OCI-LY3 (cell line): ENCODE measurements at regions not wholly inside any gene's neighbourhood (a gene's known extent, or its start where the extent isn't known, plus 50 kb on each side); places are given as distances from the start of the nearest gene placed in this dataset.

ENCODE experiments used
- H2AFZ ChIP-seq: fragments of 200-600, 300-600 bp; shearing (Covaris generic); 2 replicates; pipeline ENCODE4 v1.6.0; 2014; ENCODE audit warnings: antibody characterized with exemption, low read depth, low read length
- H3K27ac ChIP-seq: fragments of 200-600, 300-600 bp; sonication (generic); 2 replicates; pipeline ENCODE4 v1.5.1; 2014; ENCODE audit warnings: mild to moderate bottlenecking, low read length, moderate library complexity, mixed read lengths
- H3K27me3 ChIP-seq: fragments of 200-600, 300-600 bp; sonication (generic); 2 replicates; pipeline ENCODE4 v1.6.1; 2014; ENCODE audit warnings: low read depth, low read length, mixed read lengths
- H3K36me3 ChIP-seq: fragments of 200-600, 300-600 bp; sonication (generic); replicated peaks from 2 replicates; pipeline ENCODE3; 2014; ENCODE audit warnings: low read depth, low read length, mixed read lengths
- H3K4me1 ChIP-seq: fragments of 300-600, 200-600 bp; sonication (generic); 2 replicates; pipeline ENCODE4 v1.6.1; 2014; ENCODE audit warnings: low read length, mixed read lengths
- H3K4me2 ChIP-seq: fragments of 200-600, 300-600 bp; sonication (generic); 2 replicates; pipeline ENCODE4 v1.6.1; 2014; ENCODE audit warnings: low read length, mixed read lengths
- H3K4me3 ChIP-seq: fragments of 300-600, 200-600 bp; sonication (generic); 2 replicates; pipeline ENCODE4 v1.5.1; 2014; ENCODE audit warnings: antibody characterized with exemption, mild to moderate bottlenecking, low read length, moderate library complexity
- H3K79me2 ChIP-seq: fragments of 300-600, 200-600 bp; shearing (Covaris generic); 2 replicates; pipeline ENCODE4 v1.6.1; 2014; ENCODE audit warnings: mild to moderate bottlenecking, low read length, mixed read lengths
- H3K9ac ChIP-seq: fragments of 300-600, 200-600 bp; shearing (Covaris generic); 2 replicates; pipeline ENCODE4 v1.6.0; 2014; ENCODE audit warnings: mild to moderate bottlenecking, low read length, moderate library complexity
- H3K9me3 ChIP-seq: fragments of 200-600, 300-600 bp; shearing (Covaris generic); 2 replicates; pipeline ENCODE4 v1.6.1; 2014; ENCODE audit warnings: low read length, mixed read lengths; ENCODE audit not compliant: insufficient read depth
- H4K20me1 ChIP-seq: fragments of 200-600, 300-600 bp; sonication (generic); 2 replicates; pipeline ENCODE4 v1.6.1; 2016; ENCODE audit warnings: low read length, mixed read lengths; ENCODE audit not compliant: insufficient read depth
- CTCF ChIP-seq: fragments of 200-600, 300-600 bp; sonication (generic); IDR thresholded peaks from 2 replicates; pipeline ENCODE4 v1.5.1; 2014; ENCODE audit warnings: antibody characterized with exemption, low read length, low read depth
- EZH2phosphoT487 ChIP-seq: fragments of 200-600 bp; shearing (Covaris generic); IDR thresholded peaks from 2 replicates; pipeline ENCODE4 v1.6.1; 2018; ENCODE audit warnings: antibody characterized with exemption, mixed run types, low read depth

GRCh38 chr10:10418387-10418786, 599.3 kb upstream of the CELF2 start:
- Histone ChIP-seq H3K4me1 (peaks cover 3% of the 10 kb centered on the region; the same call in 1 of the 2 replicates), H3K9me3 (no peaks in the 10 kb centered on the region), H2AFZ (no peak overlapping the region), H3K27ac (no peak overlapping the region), H3K4me2 (no peak overlapping the region), H3K27me3 (no peaks in the 10 kb centered on the region), H3K9ac (no peak overlapping the region), H4K20me1 (no peaks in the 10 kb centered on the region), H3K79me2 (no peaks in the 10 kb centered on the region), H3K4me3 (no peak overlapping the region), H3K36me3 (no peaks in the 10 kb centered on the region)
- no peak for TF ChIP-seq EZH2phosphoT487
- no peak for TF ChIP-seq CTCF

GRCh38 chr10:10421071-10421470, 596.6 kb upstream of the CELF2 start:
- H2AFZ ChIP-seq: no peak overlapping the region
- H3K4me3 ChIP-seq: no peak overlapping the region
- H3K4me1 ChIP-seq: peaks cover 3% of the 10 kb centered on the region; the same call in 1 of the 2 replicates
- no peaks in the 10 kb centered on the region for H4K20me1 ChIP-seq
- no peak overlapping the region for H3K9ac ChIP-seq
- no peak overlapping the region for H3K27ac ChIP-seq
- no peaks in the 10 kb centered on the region for H3K79me2 ChIP-seq
- no peaks in the 10 kb centered on the region for H3K36me3 ChIP-seq
- no peaks in the 10 kb centered on the region for H3K27me3 ChIP-seq
- TF ChIP-seq EZH2phosphoT487: no peak
- TF ChIP-seq CTCF: no peak
- no peaks in the 10 kb centered on the region for H3K9me3 ChIP-seq
- H3K4me2 ChIP-seq: no peak overlapping the region

GRCh38 chr10:10431422-10432066, 586.1 kb upstream of the CELF2 start:
- no peak overlapping the region for H2AFZ ChIP-seq
- no peaks in the 10 kb centered on the region for H3K4me1 ChIP-seq
- H3K9ac ChIP-seq: no peak overlapping the region
- H3K9me3 ChIP-seq: no peaks in the 10 kb centered on the region
- H4K20me1 ChIP-seq: no peaks in the 10 kb centered on the region
- H3K4me3 ChIP-seq: no peak overlapping the region
- H3K36me3 ChIP-seq: no peaks in the 10 kb centered on the region
- no peaks in the 10 kb centered on the region for H3K79me2 ChIP-seq
- no peak overlapping the region for H3K27ac ChIP-seq
- no peak overlapping the region for H3K4me2 ChIP-seq
- H3K27me3 ChIP-seq: no peaks in the 10 kb centered on the region
- TF ChIP-seq CTCF (no peak), EZH2phosphoT487 (no peak)

- TF ChIP-seq CTCF: no peak
- no peak for TF ChIP-seq EZH2phosphoT487
- Histone ChIP-seq H3K27ac (no peak overlapping the region), H4K20me1 (no peaks in the 10 kb centered on the region), H3K9ac (no peak overlapping the region), H3K4me1 (no peaks in the 10 kb centered on the region), H3K27me3 (no peaks in the 10 kb centered on the region), H3K4me2 (no peak overlapping the region), H2AFZ (no peak overlapping the region), H3K9me3 (no peaks in the 10 kb centered on the region), H3K79me2 (no peaks in the 10 kb centered on the region), H3K4me3 (no peak overlapping the region), H3K36me3 (no peaks in the 10 kb centered on the region)
Observed at GRCh38 chr10:10432296-10433035, 585.2 kb upstream of the CELF2 start.
